Right lobe of liver (tissue), 6 donors: ENCODE measurements at regions not wholly inside any gene's neighbourhood (a gene's known extent, or its start where the extent isn't known, plus 50 kb on each side); places are given as distances from the start of the nearest gene placed in this dataset.

Experiments
- ATAC-seq, 4 donors: fragments of 200-7000 bp; cut with Tn5 transposase; one replicate each; pipeline ENCODE4 v1.9.1; 2020; ENCODE audit warnings: mild to moderate bottlenecking in 4 of 4, moderate library complexity in 4 of 4
- DNase-seq, 3 donors: peaks; one replicate each; pipeline ENCODE4 v3.0.0-alpha.2; 2020
- H3K27ac ChIP-seq, 3 donors: fragments of 200-600 bp; one replicate each; pipeline ENCODE4 v1.8.0; 2022
- H3K27me3 ChIP-seq, 2 donors: fragments of 200-600 bp; one replicate each; pipeline ENCODE4 v1.8.0; 2022
- H3K36me3 ChIP-seq, 4 donors: fragments of 200-600 bp; sonication (generic) in 1 of 4; one replicate each; pipeline versions ENCODE4 v1.5.1 to v1.8.0; 2017 to 2022; ENCODE audit warnings: control low read depth in 1 of 4
- H3K4me1 ChIP-seq, 4 donors: fragments of 200-600 bp; sonication (generic) in 1 of 4; one replicate each; pipeline versions ENCODE4 v1.5.1 to v1.8.0; 2017 to 2022; ENCODE audit warnings: control low read depth in 1 of 4
- H3K4me3 ChIP-seq, 3 donors: fragments of 200-600 bp; one replicate each; pipeline ENCODE4 v1.8.0; 2022
- H3K9me3 ChIP-seq, 4 donors: fragments of 200-600 bp; sonication (generic) in 1 of 4; one replicate each; pipeline versions ENCODE4 v1.5.1 to v1.8.0; 2017 to 2022; ENCODE audit warnings: control low read depth in 1 of 4
- POLR2A ChIP-seq: fragments of 450-650 bp; IDR thresholded peaks from one replicate; pipeline ENCODE4 v1.6.1; 2017; ENCODE audit warnings: antibody characterized with exemption, mild to moderate bottlenecking
- WGBS: methylation state at CpG from one replicate; pipeline ENCODE4 v1.1.6; 2018; ENCODE audit warnings: low coverage, low lambda C conversion rate; ENCODE audit not compliant: insufficient coverage; ENCODE audit errors: missing lambda C conversion rate; 5-methylcytosine and 5-hydroxymethylcytosine counted together
- intact Hi-C, 2 donors: fragments of 100-400 bp; cut with DNase I; formaldehyde crosslinking; loops; one replicate each; pipeline versions ENCODE4 v1.11.2 to v1.14.1; 2022
- TF ChIP-seq, protein P1 (sequence below), 4 donors: fragments of 200-600 bp in 3 of 4; fragments of 450-650 bp in 1 of 4; IDR thresholded peaks; one replicate each; pipeline versions ENCODE4 v1.5.1 to v1.8.0; 2016 to 2022; ENCODE audit warnings: antibody characterized with exemption in 4 of 4, mild to moderate bottlenecking in 2 of 4
- donor health status: DM: no; HTN: yes; CAD: no.
- donor health status: DM: no; HTN: no; CAD: no.
- donor health status: DM: no; HTN: no; CAD: no.
- donor health status: DM: no; HTN: yes; CAD: no.
- donor health status: DM: no; HTN: yes; CAD: no.

DNA sequence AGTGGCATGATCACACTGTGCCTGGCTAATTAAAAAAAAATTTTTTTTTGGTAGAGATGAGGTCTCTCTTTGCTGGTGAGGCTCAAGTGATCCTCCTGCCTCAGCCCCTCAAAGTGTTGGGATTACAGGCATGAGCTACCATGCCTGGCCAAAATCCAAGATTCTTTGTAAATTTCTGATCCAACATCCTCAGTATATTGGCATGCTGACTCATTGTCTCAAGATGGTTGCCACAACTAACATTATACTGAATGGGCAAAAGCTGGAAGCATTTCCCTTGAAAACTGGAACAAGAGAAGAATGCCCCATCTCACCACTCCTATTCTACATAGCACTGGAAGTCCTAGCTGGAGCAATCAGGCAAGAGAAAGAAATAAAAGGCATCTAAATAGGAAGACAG is 100.0 kb downstream of the KLF5 start:
- ATAC-seq, result no peak

DNA sequence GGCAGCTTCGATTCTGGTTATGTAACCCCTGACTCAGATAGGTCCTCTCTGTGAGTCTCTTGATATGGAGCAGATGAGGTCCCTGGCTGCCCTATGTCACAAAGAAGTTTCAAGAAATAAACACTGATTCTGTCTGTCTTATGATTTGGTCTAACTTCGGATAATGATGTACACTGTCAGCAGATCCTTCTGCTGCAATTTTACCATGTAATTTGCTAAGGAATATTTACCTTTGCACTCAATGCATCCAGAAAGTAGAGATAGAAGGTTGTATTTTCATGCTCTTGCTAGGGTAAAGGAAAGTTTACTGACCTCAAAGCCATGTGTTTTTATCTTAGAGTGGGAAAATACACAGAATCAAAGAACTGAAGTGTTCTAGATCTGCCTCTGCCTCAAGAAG is 98.2 kb downstream of the KLF5 start:
- H3K4me3 ChIP-seq, result no peak overlapping the region
- no peak for ATAC-seq

More for the DNA sequence above, 100.0 kb downstream of the KLF5 start:
- H3K27me3 ChIP-seq, result no peaks in the 10 kb centered on the region
- DNase-seq, result no peak
- intact Hi-C loops, result no loop called here
- no peaks in the 10 kb centered on the region for H3K4me1 ChIP-seq
- no peaks in the 10 kb centered on the region for H3K36me3 ChIP-seq
- H3K4me3 ChIP-seq, result no peak overlapping the region
- TF ChIP-seq POLR2A, result no peak
- TF ChIP-seq, protein P1, sequence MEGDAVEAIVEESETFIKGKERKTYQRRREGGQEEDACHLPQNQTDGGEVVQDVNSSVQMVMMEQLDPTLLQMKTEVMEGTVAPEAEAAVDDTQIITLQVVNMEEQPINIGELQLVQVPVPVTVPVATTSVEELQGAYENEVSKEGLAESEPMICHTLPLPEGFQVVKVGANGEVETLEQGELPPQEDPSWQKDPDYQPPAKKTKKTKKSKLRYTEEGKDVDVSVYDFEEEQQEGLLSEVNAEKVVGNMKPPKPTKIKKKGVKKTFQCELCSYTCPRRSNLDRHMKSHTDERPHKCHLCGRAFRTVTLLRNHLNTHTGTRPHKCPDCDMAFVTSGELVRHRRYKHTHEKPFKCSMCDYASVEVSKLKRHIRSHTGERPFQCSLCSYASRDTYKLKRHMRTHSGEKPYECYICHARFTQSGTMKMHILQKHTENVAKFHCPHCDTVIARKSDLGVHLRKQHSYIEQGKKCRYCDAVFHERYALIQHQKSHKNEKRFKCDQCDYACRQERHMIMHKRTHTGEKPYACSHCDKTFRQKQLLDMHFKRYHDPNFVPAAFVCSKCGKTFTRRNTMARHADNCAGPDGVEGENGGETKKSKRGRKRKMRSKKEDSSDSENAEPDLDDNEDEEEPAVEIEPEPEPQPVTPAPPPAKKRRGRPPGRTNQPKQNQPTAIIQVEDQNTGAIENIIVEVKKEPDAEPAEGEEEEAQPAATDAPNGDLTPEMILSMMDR (IDR thresholded peaks at IDR 0.05), result no peak
- no peak overlapping the region for H3K27ac ChIP-seq
- no peaks in the 10 kb centered on the region for H3K9me3 ChIP-seq

DNA sequence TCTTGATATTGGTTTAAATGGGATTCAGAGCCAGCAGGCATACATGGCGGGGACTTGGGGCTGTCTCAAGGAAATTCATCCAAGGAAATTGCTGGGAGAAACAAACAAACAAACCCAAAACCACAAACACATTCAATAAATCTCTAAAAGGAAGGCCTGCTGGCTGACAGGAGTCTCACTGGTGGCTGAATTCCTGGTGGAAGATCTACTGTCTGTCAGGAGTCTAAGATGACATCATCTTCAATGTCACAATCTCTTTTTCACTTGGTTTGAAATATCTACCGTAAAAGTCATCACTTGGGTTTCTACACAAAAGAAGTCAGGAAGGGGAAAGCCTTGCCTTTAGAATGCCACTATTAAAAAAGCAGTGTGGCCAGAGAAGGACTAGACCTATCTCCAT is 87.9 kb downstream of the KLF5 start:
- H3K27ac ChIP-seq, result no peak overlapping the region
- intact Hi-C loops, result no loop called here
- DNase-seq (no peak), ATAC-seq (no peak)
- H3K4me3 ChIP-seq, result no peak overlapping the region
- H3K9me3 ChIP-seq, result no peaks in the 10 kb centered on the region
- WGBS, result 77% methylated on average over 2 of the region's 2 CpGs
- H3K36me3 ChIP-seq, result no peaks in the 10 kb centered on the region
- H3K4me1 ChIP-seq, result no peaks in the 10 kb centered on the region
- no peaks in the 10 kb centered on the region for H3K27me3 ChIP-seq
- no peak for TF ChIP-seq POLR2A
- TF ChIP-seq, protein P1 (IDR thresholded peaks at IDR 0.05), result no peak

More for the DNA sequence above, 98.2 kb downstream of the KLF5 start:
- H3K9me3 ChIP-seq, result no peaks in the 10 kb centered on the region
- DNase-seq, result no peak
- no peaks in the 10 kb centered on the region for H3K36me3 ChIP-seq
- H3K27me3 ChIP-seq, result no peaks in the 10 kb centered on the region
- WGBS, result 52% methylated on average over 2 of the region's 2 CpGs
- no peaks in the 10 kb centered on the region for H3K4me1 ChIP-seq
- TF ChIP-seq, protein P1 (IDR thresholded peaks at IDR 0.05), result no peak
- TF ChIP-seq POLR2A, result no peak
- intact Hi-C loops, result no loop called here
- no peak overlapping the region for H3K27ac ChIP-seq

DNA sequence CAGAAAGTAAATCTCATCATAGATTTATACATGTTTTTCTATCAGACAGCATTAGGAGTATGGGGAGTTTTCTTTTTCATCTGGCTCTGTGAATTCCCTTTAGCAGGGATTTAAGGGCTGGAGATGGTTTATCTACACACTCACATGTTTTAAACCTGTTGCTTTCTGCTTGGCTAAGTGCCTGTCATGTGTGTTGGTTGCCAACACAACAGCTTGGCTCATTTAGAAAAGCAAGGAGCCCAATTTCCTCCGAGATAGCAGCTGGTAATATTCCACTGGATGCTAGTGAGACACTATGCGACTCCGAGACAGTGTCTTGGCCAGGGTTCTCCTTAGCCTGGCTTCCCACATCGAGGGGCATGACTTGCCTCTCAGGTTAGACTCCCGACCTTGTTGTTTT is 83.3 kb downstream of the KLF5 start:
- no peaks in the 10 kb centered on the region for H3K9me3 ChIP-seq
- ATAC-seq (no peak), DNase-seq (no peak)
- no peaks in the 10 kb centered on the region for H3K36me3 ChIP-seq
- H3K27me3 ChIP-seq, result no peaks in the 10 kb centered on the region
- no peak overlapping the region for H3K4me3 ChIP-seq
- TF ChIP-seq POLR2A, result no peak
- TF ChIP-seq, protein P1 (IDR thresholded peaks at IDR 0.05), result no peak
- no peaks in the 10 kb centered on the region for H3K4me1 ChIP-seq
- WGBS, result 58% methylated on average over 5 of the region's 5 CpGs
- intact Hi-C loops, result no loop called here
- no peak overlapping the region for H3K27ac ChIP-seq

DNA sequence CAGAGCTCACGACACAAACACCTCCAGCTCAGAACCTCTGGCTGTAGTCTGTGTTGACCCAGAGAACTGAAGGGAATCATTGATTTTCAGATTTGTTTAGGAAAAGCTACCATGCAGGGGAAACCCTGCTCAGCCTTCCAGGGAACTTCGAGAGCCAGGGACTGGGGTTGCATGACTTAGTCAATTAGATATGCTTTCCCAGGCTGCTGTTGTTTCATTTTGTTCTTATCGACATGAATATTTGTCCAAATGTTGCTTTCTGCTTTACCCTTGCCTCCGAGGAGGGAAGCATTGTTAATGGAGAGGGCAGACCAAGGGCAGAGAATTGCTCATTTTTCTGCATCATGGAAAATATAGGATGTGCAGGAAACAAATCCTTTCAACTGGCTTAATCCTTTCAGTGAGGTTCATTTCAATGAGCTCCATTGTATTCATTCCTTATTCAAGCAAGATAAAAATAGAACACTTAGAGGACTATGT is 82.5 kb downstream of the KLF5 start:
- Histone ChIP-seq H3K27ac (no peak overlapping the region), H3K4me3 (no peak overlapping the region)
- no peak for TF ChIP-seq POLR2A
- TF ChIP-seq, protein P1 (IDR thresholded peaks at IDR 0.05), result no peak

More for the DNA sequence above, 82.5 kb downstream of the KLF5 start:
- Histone ChIP-seq H3K9me3 (no peaks in the 10 kb centered on the region), H3K4me1 (no peaks in the 10 kb centered on the region), H3K36me3 (no peaks in the 10 kb centered on the region), H3K27me3 (no peaks in the 10 kb centered on the region)
- 12% methylated on average over 4 of the region's 4 CpGs for WGBS
- intact Hi-C loops, result no loop called here
- no peak for DNase-seq
- ATAC-seq, result peak in 3 of 4 donors; percentile 35 to 53 (median 41)
